HTR-8/SVneo (cell line): ENCODE measurements at regions not wholly inside any gene's neighbourhood (a gene's known extent, or its start where the extent isn't known, plus 50 kb on each side); places are given as distances from the start of the nearest gene placed in this dataset.

ENCODE experiments used
- DNase-seq: peaks from one replicate; pipeline ENCODE4 v3.0.0; 2011; ENCODE audit warnings: low spot score, mixed read lengths; ENCODE audit not compliant: insufficient read length
- FAIRE-seq: peaks from 2 replicates; lab custom pipeline; 2011; peaks lifted over from hg19 to GRCh38; lab: Jason Lieb, UNC

DNA sequence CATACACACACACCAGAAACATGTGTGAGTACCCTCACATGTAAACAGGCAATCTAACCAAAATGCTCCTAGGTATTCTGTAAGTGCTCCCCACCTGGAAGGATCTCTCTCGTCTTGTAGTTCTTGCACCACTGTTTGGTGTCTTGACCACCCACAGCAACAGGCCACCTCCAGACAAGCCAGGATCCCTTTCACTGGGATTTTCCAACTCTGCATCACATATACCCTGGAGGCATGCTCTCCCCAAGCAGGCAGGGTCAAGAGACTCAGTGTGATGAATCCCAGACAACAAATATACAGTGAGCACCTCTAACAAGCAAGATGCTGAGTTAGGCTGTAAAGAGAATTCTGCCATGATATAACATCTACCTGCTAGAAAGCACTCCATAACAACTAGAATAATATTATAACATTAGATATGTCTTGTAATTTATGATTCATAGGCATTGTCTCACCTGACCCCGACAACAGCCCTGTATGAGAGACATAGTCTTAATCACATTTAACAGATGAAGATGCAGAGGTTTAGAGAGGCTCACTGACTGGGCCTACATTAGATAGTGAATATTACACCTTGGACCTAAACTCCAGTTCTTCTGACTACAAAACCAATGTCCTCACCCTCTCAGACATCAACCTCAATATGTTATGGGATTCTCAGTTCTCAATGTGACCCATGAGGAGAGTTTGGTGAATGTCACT is 76.5 kb upstream of the BCL6 start:
- DNase-seq (no peak), FAIRE-seq (no peak)

DNA sequence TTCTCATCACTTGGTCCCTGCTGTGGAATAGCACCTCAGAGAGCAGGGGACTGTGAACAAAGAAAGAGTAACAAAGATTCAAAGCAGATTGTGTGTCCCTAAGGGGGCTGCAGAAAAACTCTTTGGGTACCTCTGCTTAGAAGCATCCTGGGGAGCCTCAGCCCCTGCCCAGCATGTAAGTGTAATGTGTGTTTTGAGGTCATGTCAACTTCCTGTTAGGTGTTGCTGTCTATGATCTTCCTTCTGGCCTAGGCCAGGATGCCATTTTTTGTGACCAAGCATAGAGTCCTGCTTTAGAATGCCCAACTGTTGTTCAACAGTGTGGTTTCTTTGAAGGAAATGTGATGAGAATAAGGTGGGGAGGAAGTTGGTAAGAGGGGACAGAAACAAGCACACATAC is 77.1 kb upstream of the BCL6 start:
- no peak for DNase-seq
- no peak for FAIRE-seq

DNA sequence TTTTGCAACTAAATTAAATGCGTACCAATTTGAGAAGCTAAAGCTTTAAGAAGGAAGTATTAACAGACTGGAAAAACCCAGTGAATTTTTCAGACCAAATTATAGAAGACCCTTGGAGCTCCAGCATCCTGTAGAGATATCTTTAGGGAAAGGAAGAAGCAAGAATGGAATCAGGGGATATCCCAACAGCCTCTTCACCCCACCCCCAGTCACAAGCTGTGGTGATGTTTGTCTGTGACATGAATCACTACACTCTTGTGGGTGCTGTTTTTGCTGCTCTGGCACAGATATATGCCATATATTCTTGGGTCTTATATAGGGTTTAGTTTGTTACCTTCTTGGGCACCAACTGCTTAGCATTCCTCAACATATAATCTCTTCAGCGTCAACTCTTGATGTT is 78.5 kb upstream of the BCL6 start:
- FAIRE-seq (no peak), DNase-seq (no peak)

DNA sequence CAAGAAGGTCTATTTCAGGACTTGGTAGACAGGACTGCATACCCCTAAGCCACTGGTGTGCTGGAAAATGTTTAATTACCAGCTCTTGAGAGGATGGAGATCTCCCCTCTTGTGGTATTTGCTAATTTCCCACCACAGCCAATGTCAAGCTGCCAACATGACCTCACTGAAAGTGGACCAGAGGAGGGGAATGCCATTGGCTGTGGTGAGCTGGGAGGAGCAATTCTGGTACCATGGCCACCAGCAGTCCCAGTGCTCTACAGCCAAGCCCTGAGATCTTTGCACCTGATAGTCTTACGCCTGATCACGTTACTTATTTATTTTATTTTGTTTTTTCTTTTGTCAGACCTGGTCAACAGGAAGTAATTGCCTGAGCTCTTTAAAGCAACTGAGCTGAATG is 82.5 kb upstream of the BCL6 start:
- DNase-seq (no peak), FAIRE-seq (no peak)

DNA sequence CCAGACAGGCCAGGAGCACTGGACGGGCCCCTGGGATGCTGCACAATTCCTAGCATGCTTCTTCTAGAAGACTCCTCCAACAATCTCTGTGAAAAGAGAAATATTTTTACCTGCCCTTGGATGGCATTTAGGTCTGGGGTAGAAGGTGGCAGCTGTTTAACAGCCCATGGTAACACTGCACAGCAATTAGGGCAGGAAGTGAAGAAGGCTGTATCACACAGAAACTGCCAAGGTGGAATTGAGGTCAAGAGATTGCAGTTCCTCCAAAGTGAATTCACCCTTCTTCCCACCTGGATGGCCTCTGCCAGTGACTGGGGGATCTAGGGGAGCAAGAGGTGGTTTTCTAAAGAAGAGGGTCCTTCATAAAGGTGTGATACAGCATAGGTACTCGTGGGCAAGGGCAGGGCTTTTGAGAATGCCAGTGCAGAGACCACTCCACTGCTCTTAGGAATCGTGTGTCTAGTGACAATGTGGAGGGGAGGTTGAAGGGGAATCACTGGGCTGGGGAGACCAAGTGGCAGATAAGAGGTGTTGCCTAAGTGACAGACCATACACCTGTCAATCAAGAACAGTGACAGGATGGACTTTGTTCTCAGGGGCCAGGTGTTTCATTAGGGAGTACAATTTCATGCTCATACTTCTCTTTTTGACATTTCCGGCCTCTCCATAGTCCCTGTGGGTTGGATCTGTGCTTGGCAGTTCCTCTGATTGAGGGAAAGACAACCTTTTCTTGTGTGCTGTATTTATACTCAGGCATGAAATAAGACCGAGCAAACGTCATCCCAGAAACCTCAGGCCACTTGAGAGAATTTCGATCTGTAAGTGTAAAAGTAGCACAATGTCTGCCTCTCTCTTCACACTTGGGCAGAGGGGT is 83.5 kb upstream of the BCL6 start:
- FAIRE-seq: no peak

DNA sequence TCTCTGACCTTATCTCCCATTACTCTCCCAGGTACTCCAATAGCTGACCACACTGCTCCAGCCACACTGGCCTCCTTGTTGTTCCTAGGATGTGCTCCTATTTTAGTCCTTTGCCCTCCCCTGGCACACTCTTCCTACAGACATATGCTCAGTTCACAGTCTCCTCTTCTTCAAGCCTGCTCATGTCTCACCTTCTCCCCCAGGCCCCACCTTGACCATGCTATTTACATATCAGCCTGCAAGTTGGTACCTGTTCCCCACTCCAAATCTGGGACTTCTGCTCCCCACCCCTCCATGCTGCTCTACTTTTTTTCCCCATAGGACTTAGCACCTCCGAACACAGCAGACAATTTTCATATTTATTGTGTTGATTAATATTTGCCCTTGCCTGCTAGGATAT is 84.9 kb upstream of the BCL6 start:
- DNase-seq (no peak), FAIRE-seq (no peak)

More for the DNA sequence above, 83.5 kb upstream of the BCL6 start:
- no peak for DNase-seq

DNA sequence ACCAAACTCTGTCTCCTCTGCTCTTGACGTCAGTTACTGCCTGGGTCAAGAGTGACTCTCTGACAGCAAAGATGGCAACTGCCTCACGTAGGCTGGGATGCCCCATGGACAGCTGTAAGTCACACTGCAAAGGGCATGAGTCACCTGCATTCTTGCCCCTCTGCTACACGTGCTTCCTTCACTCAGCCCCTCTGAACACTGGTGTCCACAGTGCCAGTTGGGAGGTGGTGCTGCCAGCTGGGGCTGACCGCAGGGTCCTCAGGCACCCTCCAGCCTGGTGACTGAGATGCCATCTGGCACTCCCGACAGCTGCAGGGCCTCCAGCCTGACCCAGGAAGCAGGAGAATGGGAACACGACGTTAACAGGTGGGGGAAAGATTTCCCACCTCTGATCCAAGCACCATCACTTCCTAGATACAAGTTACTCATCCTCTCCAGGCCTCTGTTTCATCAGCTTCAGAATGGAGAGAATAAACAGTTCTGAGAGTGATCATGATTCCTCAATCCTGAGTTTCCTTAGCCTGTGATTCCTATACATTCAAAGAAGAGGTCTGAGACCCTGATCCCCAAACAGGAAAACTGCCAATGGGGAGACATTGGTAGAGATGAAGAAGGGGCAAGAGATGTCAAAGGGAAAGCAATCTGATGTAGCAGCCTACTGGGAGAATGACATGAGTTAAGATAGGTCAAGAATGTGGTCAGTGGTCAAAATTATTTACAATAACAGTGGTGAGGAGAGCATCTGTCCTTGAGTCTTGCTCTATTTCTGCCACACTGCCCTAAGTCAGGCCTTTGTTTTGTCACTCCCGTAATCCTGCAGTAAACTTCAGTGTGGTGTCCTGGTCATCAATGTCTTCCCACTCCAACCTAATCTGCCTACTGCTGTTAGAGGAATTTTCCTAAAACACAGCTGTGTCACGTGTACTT is 86.1 kb upstream of the BCL6 start:
- FAIRE-seq: no peak
- DNase-seq: peak; percentile 26

DNA sequence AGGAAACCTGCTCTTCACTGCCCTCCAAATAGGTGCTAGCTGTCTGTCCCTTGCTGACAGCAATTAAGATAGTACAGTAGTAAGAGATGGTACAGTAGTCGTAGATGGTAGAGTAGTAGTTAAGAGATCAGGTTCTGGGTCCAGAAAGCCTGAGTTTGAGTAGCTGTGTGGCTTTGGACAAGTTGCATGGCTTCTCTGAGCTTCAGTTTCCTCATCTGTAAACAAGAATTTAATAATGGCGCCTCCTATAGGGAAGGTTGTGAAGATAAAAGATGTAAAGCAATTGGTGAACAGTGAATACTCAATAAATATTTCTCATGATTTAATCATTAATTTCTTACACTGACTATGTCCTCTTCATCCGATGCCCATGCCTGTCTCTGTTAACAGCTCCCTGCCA is 86.9 kb upstream of the BCL6 start:
- FAIRE-seq: no peak

DNA sequence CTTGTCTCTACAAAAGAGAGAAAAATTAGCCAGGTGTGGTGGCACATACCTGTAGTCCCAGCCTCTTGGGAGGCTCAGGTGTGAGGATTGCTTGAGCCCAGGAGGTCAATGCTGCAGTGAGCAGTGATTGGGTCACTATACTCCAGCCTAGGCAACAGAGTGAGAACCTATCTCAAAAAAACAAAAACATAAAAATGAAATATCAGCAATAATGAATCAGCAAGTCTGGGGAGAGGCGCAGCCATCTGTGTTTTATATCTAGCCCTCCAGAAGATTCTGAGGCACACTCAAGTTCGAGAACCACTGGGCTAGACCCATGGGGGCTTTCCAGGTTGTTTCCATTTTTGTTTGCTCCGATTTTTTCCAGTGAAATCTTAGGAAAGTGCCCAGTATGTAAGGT is 88.1 kb upstream of the BCL6 start:
- DNase-seq (no peak), FAIRE-seq (no peak)

More for the DNA sequence above, 86.9 kb upstream of the BCL6 start:
- no peak for DNase-seq

DNA sequence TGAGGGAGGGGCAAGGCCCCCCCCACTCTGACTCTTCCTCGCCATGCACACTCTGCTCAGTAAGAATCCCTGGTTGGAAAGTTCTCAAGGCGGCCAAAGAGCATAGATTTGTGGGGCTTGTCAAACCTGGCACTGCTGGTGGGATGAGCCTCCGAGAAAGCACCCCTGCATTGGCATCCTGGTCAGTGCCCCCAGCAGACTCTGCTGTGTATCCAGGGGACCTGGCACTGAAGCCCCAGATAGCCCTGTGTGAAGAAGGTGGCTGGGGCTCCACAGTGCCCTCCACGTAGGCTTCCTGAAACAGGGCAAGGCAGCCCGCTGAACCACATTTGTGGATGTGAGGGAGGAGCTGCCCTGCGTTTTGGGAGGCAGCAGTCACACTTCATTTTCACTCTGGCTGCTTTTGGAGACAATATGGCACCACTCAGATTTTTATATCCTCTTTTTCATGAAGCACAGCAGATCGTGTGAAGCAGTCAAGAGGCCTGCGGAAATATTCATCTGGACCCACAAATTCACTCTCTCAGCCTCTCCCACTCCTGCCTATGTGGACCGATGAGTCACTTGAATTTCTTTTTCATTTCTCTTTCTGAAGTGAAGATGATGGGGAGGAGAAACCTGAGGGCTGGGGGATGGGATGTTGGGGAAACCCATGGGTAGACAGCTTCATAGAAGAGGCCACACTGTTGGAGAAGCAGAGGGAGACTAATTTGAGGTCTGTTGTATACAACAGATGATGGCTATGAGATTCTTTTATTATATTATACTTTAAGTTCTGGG is 88.7 kb upstream of the BCL6 start:
- no peak for FAIRE-seq
- DNase-seq: no peak

DNA sequence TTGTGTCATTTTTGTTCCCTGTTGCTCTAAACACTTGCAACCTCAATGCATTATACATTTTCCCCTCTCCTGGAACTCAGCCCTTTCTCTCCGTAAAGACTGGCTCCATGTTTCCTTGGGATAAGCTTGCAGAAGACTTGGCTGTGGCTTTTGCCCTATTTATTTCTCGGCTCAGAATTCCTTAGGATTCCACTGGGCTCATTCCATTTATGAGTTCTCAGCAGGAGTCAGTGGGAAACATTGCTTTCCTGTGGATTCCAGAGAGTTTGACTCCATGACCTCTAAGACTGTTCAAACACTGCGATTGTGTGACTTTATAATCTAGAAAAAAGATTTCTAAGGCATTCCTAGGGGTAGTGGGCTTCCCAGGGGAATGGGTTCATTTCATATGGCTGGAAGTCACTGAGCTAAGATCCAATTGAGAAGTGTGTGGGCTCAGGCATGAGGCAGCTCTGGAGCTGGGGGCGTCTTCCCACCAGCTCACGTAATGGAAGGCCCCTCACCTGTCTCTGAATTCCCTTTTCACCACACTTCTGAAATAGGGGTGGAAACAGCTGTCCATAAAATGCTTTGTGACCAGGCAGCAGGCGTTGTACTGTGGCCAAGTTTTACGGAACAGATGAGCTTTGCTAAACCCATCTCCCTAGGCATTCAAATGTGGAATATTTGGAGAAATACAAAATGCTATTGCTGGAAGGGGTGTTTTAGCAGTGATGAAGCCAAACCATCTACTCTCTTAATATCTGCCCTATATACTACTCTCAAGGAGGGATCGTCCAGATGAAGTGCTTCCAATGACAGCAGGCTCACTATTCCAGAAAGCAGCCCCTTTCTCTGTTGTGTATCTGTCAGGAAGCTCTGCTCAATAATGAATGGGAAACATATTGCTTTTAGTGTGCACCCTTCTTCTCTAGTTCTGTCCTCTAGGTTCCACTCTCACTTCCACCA is 91.8 kb upstream of the BCL6 start:
- DNase-seq: no peak
- FAIRE-seq: no peak

DNA sequence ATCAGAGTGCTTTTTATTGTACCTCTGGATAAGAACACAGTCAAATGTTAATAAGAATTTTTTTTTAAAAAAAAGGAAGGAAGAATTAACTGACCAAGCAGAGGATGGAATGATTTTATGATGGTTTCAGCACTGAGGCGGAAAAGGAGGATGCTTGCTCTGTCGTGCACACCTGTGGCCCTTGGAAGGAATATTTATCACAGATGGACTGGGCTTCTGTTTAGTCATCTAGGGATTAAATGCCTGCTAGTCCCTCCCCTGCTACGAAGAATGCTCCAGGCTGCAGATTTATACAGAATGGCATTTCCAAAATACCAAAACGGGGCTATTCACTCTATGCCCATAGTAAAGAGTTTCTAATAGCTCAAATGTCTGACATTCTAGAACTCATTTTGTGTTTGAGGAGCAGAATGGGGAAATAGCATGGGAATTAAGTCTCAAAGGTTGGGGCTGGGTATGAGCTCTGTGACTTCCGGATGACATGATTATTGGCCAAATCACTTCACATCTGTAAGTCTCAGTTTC is 92.8 kb upstream of the BCL6 start:
- FAIRE-seq: no peak
- DNase-seq: no peak

DNA sequence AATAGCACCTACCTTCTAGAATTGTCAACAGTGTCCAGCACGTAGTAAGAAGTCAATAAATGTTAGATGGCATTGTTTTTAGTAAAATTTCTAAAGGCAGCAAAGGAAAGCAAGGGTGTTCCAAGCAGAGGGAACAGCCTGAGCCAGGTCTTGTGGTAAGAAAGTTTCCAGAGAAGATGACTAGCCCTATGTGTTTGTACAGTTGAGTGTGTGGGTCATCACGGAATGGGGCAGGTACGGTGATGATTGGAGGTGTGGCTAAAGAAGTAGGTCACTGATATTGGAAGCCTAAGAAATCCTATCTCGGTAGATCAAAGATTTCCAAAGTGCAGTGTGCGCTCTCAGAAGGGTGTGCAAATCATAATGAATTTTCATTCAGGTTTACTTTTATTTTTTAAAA is 94.2 kb upstream of the BCL6 start:
- DNase-seq (no peak), FAIRE-seq (no peak)

DNA sequence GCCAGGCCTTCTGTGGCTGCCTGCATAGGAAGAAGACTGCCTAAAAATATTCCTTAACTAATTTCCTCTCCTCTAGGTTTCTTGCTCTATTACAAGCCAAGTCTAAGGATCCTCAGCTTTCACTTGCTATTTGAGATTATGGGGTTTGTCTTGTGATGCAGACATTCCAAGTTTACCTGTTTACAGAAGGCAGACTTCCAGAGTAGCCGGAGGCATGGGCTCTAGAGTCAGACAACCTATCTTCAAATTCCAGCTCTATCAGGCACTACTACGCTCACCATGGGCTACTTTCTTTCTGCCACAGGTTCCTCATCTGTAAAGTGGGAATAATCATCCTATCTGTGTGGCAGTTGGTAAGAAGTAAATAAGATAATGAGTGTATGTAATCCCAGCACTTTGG is 95.6 kb upstream of the BCL6 start:
- no peak for FAIRE-seq
- DNase-seq: no peak

DNA sequence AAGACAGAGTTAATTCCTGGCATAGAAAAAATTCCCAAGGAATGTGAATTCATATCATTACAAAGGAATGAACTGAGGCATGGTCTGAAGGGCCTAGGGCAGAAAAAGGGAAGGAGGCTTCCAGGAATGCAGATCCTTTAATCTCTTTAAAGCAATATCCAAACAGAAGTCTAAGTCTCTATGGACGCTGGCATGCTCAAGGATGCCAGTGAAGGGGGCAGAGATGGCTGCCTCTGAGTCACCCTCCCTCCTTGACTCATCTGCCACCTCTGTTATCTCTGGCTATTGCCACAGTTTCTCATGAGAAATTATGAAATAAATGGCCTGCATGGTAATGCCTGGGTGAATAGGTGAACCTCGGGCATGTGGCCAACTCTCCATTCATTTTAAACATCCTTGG is 96.3 kb upstream of the BCL6 start:
- peak; percentile 57 for DNase-seq
- no peak for FAIRE-seq

DNA sequence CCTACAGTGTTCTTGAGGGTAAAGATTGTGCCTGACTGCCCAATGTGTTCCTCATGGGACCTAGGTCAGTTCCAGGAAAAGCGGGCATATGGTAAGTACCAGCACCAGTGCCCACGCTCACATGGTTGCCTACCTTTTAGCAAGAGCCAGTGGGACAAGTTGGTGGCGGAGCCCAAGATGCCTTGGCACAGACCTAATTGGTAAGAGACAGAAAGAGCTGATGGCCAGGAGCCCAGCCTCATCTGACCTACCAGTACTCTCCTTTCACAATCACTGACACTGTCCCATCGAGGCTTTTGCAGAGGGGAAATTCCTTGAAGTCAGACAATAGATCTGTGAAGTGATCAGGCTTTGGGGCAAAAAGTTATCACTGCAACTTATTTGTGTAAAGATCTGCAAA is 98.4 kb upstream of the BCL6 start:
- DNase-seq: no peak

DNA sequence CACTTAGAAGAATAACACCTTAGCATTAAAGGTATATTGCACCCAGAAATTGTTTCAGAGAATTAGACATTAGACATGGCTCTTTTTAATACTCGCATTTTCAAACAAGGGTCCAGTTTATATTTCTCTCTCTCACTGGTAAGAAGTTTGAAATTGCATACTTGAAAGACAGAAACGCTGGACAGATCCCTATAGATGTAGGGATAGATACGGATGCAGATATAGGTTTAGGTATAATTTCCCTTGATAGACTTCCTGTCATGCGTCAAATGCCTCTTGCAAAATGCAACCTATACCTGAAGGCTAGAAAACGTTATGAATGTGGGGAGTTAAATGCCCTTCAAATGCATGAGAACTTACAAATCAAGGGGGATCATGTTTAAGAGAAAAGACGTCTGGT is 99.4 kb upstream of the BCL6 start:
- DNase-seq: no peak
- no peak for FAIRE-seq

More for the DNA sequence above, 98.4 kb upstream of the BCL6 start:
- no peak for FAIRE-seq

DNA sequence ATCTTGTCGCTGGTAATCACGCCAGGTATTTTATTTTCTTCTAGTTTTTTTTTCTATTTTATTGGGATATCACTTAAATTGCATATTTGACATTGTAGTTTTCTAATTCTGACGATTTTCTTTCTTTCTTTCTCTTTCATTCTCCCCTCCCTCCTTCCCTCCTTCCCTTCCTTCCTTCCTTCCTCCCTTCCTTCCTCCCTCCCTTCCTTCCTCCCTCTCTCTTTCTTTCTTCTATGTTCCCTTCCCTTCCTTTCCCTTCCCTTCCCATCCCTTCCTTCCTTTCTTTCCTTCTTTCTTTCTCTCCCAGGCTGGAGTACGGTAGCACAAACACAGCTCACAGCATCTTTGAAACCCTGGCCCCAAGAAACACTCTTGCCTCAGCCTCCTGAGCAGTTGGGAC is 100.6 kb upstream of the BCL6 start:
- FAIRE-seq: no peak
- DNase-seq: no peak

DNA sequence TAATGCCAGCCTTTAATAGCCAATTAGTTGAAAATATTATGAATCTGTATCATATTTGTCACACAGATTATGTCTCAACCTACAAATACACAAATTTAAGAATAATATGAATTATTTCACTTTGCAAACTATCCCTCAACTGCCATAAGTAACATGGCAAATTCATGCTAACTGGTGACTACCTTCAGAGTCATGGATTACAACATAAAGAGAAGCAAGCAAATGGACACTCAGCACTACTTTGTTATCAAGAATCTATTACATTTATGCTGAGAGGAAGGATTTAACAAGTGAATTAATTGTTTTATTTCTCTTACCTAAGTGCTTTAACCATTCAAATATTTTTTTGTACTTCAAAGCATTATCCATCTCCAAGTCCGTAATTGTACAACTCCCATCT is 103.1 kb upstream of the BCL6 start:
- no peak for FAIRE-seq
- no peak for DNase-seq
